Sigmoid colon (tissue), 4 donors: ENCODE measurements at regions not wholly inside any gene's neighbourhood (a gene's known extent, or its start where the extent isn't known, plus 50 kb on each side); places are given as distances from the start of the nearest gene placed in this dataset.

ENCODE experiments used
- EP300 ChIP-seq, 4 donors: sonication (generic); formaldehyde crosslinking; IDR thresholded peaks; one replicate each; pipeline ENCODE4 v1.6.1; 2017; ENCODE audit warnings: antibody characterized with exemption in 4 of 4
- POLR2A ChIP-seq, 2 donors: fragments of 450-650 bp; IDR thresholded peaks; one replicate each; pipeline ENCODE4 v1.6.1; 2016; ENCODE audit warnings: antibody characterized with exemption in 2 of 2, mild to moderate bottlenecking in 2 of 2, moderate library complexity in 2 of 2
- POLR2AphosphoS5 ChIP-seq, 4 donors: sonication (generic); formaldehyde crosslinking; IDR thresholded peaks; one replicate each; pipeline ENCODE4 v1.6.1; 2017; ENCODE audit warnings: antibody characterized with exemption in 4 of 4
- TF ChIP-seq, protein P1 (sequence below), 4 experiments: fragments of 450-650 bp in 3 of 4; fragments of 200-600 bp in 1 of 4; IDR thresholded peaks; one replicate each; pipeline ENCODE4 v1.5.1; 2016 to 2019; ENCODE audit warnings: antibody characterized with exemption in 4 of 4, mild to moderate bottlenecking in 3 of 4, moderate library complexity in 2 of 4

- TF ChIP-seq POLR2A (IDR thresholded peaks at IDR 0.05) (no peak), EP300 (IDR thresholded peaks at IDR 0.05) (no peak), POLR2AphosphoS5 (IDR thresholded peaks at IDR 0.05) (no peak)
- TF ChIP-seq, protein P1, sequence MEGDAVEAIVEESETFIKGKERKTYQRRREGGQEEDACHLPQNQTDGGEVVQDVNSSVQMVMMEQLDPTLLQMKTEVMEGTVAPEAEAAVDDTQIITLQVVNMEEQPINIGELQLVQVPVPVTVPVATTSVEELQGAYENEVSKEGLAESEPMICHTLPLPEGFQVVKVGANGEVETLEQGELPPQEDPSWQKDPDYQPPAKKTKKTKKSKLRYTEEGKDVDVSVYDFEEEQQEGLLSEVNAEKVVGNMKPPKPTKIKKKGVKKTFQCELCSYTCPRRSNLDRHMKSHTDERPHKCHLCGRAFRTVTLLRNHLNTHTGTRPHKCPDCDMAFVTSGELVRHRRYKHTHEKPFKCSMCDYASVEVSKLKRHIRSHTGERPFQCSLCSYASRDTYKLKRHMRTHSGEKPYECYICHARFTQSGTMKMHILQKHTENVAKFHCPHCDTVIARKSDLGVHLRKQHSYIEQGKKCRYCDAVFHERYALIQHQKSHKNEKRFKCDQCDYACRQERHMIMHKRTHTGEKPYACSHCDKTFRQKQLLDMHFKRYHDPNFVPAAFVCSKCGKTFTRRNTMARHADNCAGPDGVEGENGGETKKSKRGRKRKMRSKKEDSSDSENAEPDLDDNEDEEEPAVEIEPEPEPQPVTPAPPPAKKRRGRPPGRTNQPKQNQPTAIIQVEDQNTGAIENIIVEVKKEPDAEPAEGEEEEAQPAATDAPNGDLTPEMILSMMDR (IDR thresholded peaks at IDR 0.05) = no peak
These were observed 122.0 kb downstream of the PLEKHG1 start for GRCh38 chr6:150721418-150722266.
